GM19025 (cell line): ENCODE measurements at regions not wholly inside any gene's neighbourhood (a gene's known extent, or its start where the extent isn't known, plus 50 kb on each side); places are given as distances from the start of the nearest gene placed in this dataset.
"Not testable (repeated sequence)": the region's sequence is repeated elsewhere in the genome, so short reads cannot be mapped to it uniquely, and the experiment has no call there.

Source experiments
- ATAC-seq: cut with Tn5 transposase; IDR thresholded peaks from one replicate; pipeline ENCODE4 v1.9.1; 2021; ENCODE audit warnings: mild to moderate bottlenecking, low read depth, moderate library complexity; ENCODE audit not compliant: unreplicated experiment

- ATAC-seq: not testable (repeated sequence)
Measured at GRCh38 chr10:42193588-42193987, 444.8 kb downstream of the ZNF33B start.

- ATAC-seq: not testable (repeated sequence)
Measured at GRCh38 chr10:42192450-42192849, 445.9 kb downstream of the ZNF33B start.

- not testable (repeated sequence) for ATAC-seq
Measured at GRCh38 chr10:42187501-42188195, 450.7 kb downstream of the ZNF33B start.

GRCh38 chr10:42177793-42178689 is 460.3 kb downstream of the ZNF33B start:
- not testable (repeated sequence) for ATAC-seq

GRCh38 chr10:42177077-42177792 is 461.1 kb downstream of the ZNF33B start:
- ATAC-seq: no peak

- no peak for ATAC-seq
Measured at GRCh38 chr10:42150428-42151061, 487.8 kb downstream of the ZNF33B start.

GRCh38 chr10:42149722-42150427 is 488.5 kb downstream of the ZNF33B start:
- ATAC-seq: no peak

GRCh38 chr10:42149027-42149700 is 489.2 kb downstream of the ZNF33B start:
- ATAC-seq: no peak

GRCh38 chr10:42146165-42146564 is 492.2 kb downstream of the ZNF33B start:
- not testable (repeated sequence) for ATAC-seq

- not testable (repeated sequence) for ATAC-seq
Measured at GRCh38 chr10:42138023-42138422, 500.3 kb downstream of the ZNF33B start.

- no peak for ATAC-seq
Measured at GRCh38 chr10:42113158-42113450, 525.3 kb downstream of the ZNF33B start.

- ATAC-seq: no peak
Measured at GRCh38 chr10:42112331-42113157, 525.8 kb downstream of the ZNF33B start.

- ATAC-seq: no peak
Measured at GRCh38 chr10:42111661-42112330, 526.6 kb downstream of the ZNF33B start.

- ATAC-seq: no peak
Measured at GRCh38 chr10:42111076-42111475, 527.3 kb downstream of the ZNF33B start.
